ENCODE measurements at regions not wholly inside any gene's neighbourhood (a gene's known extent, or its start where the extent isn't known, plus 50 kb on each side); places are given as distances from the start of the nearest gene placed in this dataset.

GRCh38 chr10:78433766-78434535 is 400.3 kb downstream of the RPS24 start:
- H3K4me1 Mint-ChIP-seq, result no peaks in the 10 kb centered on the region
- DNase-seq (ENCODE audit: low spot score in 2 of 2), result no peak
- H3K4me3 Mint-ChIP-seq, result no peak overlapping the region
- no peaks in the 10 kb centered on the region for H3K36me3 Mint-ChIP-seq (ENCODE audit: insufficient read depth)
- H3K27ac Mint-ChIP-seq (ENCODE audit: low read depth), result no peak overlapping the region
- H3K9me3 Mint-ChIP-seq, result no peaks in the 10 kb centered on the region
- peaks cover 85% of the 10 kb centered on the region for H3K27me3 Mint-ChIP-seq
- ATAC-seq (replicated peaks; ENCODE audit: extremely low read depth, poor library complexity, severe bottlenecking), result no peak

DNA sequence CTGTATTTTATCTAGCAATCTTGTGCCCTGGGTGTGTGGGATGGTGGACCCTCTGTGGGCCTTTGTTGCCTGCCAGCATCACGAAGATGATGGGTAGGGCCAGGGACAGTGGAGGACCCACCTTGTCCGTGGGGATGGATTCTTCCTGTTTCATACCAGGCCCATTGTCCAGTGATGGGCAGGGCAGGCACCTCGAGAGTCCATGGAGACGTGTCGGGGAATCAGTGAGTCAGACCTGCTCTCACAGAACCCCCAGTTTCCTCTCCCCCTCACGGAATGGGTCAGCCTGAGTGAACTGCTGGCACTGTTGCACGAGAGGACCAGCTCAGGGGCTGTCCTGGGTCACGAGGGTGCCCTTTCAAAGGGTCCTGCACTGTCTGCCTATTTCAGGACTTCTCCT is 401.2 kb downstream of the RPS24 start:
- H3K4me1 Mint-ChIP-seq, result no peaks in the 10 kb centered on the region

DNA sequence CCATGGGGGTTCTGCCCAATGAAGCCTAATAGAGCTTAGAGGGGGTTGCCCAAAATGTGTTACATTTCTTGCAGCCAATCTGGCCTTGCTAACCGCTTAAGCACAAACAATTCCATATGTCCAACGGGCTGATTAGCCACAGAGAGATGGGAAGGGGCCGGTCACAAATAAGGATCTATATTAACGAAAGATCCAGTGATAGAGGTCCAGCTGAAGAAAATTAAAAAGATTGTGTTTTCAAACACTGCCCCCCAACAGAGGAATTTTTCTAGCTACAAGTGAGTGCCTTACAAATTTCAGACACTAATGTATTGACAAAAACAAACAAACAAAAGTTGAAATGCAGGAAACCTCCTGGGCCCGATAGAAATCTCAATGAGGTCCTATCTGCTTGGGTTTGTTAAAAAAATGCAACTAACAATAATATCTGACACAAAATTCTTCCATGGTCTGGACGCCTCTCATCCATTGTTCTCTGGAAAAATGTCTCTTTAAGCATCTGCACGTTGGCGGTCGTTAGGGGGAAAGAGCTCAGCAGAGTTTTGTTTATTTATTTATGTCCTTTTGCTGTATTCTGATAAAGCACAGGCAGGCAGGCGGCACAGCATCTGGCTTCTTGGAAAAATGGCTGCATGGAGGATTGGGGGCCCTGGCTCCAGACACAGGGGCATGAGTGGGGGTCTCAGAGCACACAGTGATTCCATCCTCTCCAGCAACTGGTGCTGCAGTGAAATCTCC is 402.0 kb downstream of the RPS24 start:
- no peak overlapping the region for H3K27ac Mint-ChIP-seq (ENCODE audit: low read depth)
- H3K4me1 Mint-ChIP-seq, result no peaks in the 10 kb centered on the region
- H3K4me3 Mint-ChIP-seq, result no peak overlapping the region
- peaks cover 75% of the 10 kb centered on the region for H3K27me3 Mint-ChIP-seq
- no peak for DNase-seq (ENCODE audit: low spot score in 2 of 2)
- no peaks in the 10 kb centered on the region for H3K9me3 Mint-ChIP-seq
- H3K36me3 Mint-ChIP-seq (ENCODE audit: insufficient read depth), result no peaks in the 10 kb centered on the region
- ATAC-seq (replicated peaks; ENCODE audit: extremely low read depth, poor library complexity, severe bottlenecking), result no peak

More for the DNA sequence above, 401.2 kb downstream of the RPS24 start:
- Mint-ChIP-seq H3K4me3 (no peak overlapping the region), H3K36me3 (ENCODE audit: insufficient read depth) (no peaks in the 10 kb centered on the region), H3K27ac (ENCODE audit: low read depth) (no peak overlapping the region), H3K27me3 (peaks cover 81% of the 10 kb centered on the region), H3K9me3 (no peaks in the 10 kb centered on the region)
- DNase-seq (ENCODE audit: low spot score in 2 of 2), result no peak
- no peak for ATAC-seq (replicated peaks; ENCODE audit: extremely low read depth, poor library complexity, severe bottlenecking)

- Mint-ChIP-seq H3K36me3 (ENCODE audit: insufficient read depth) (no peaks in the 10 kb centered on the region), H3K9me3 (no peaks in the 10 kb centered on the region), H3K4me3 (no peak overlapping the region), H3K4me1 (no peaks in the 10 kb centered on the region), H3K27me3 (peaks cover 69% of the 10 kb centered on the region), H3K27ac (ENCODE audit: low read depth) (no peak overlapping the region)
- ATAC-seq (replicated peaks; ENCODE audit: extremely low read depth, poor library complexity, severe bottlenecking), result no peak
- no peak for DNase-seq (ENCODE audit: low spot score in 2 of 2)
These were observed 402.5 kb downstream of the RPS24 start for GRCh38 chr10:78436222-78436573.

DNA sequence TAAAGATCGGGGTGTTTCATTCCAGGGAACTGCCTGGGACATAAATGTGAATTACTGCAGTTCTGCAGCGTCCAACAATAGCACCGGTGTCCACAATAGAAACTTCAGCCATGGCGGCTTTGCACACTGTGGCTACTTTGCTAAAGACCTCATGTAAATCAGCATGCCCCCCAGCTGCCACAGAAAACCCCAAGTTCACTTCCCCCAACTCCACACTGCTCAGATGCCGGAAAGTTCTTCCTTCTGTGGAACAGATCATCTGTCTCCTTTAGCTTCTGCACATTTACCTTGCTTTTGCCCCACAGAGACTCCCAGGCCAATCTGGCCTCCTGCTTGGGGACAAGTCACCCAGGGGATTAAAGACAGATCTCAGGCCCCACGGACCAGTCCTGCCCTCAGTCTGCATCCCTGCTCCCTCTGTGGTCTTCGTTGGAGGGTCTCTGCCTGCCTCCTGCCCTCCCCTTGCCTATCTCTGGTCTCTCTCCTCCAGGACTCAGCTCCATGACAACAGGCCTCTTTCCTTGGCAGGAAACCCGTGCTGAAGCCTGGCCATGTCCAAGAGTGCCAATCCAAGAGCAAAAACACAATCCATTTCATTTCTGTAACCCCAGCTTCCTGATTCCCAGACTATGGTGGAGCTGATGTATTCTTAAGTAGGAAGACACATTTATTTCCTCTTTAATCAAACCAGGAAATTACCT is 403.2 kb downstream of the RPS24 start:
- DNase-seq (ENCODE audit: low spot score in 2 of 2) (no peak), ATAC-seq (replicated peaks; ENCODE audit: extremely low read depth, poor library complexity, severe bottlenecking) (no peak)
- peaks cover 63% of the 10 kb centered on the region for H3K27me3 Mint-ChIP-seq
- no peaks in the 10 kb centered on the region for H3K36me3 Mint-ChIP-seq (ENCODE audit: insufficient read depth)
- H3K27ac Mint-ChIP-seq (ENCODE audit: low read depth), result no peak overlapping the region
- no peaks in the 10 kb centered on the region for H3K4me1 Mint-ChIP-seq
- H3K9me3 Mint-ChIP-seq, result no peaks in the 10 kb centered on the region
- H3K4me3 Mint-ChIP-seq, result no peak overlapping the region

DNA sequence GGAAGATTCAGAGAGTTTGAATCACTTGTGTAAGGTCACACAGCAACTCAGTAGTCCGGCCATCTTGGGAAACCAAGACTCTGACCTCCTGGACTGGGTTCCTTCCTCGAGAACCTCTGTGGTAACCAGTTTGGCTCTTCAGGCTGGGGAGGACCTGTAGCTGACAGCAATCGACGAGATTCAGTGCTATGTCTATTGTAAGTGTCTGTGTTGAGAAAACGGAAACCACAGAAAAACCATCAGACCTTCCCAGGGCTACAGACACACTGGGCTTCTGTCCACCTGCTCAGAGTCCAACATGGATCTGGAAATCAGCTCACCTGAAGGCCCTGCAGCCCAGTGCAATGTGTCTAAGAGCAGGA is 403.7 kb downstream of the RPS24 start:
- DNase-seq (ENCODE audit: low spot score in 2 of 2), result no peak
- H3K27me3 Mint-ChIP-seq, result peaks cover 57% of the 10 kb centered on the region
- H3K27ac Mint-ChIP-seq (ENCODE audit: low read depth), result no peak overlapping the region
- no peaks in the 10 kb centered on the region for H3K4me1 Mint-ChIP-seq
- H3K9me3 Mint-ChIP-seq, result no peaks in the 10 kb centered on the region
- ATAC-seq (replicated peaks; ENCODE audit: extremely low read depth, poor library complexity, severe bottlenecking), result no peak
- H3K36me3 Mint-ChIP-seq (ENCODE audit: insufficient read depth), result no peaks in the 10 kb centered on the region
- H3K4me3 Mint-ChIP-seq, result no peak overlapping the region

GRCh38 chr10:78437998-78438906 is 404.6 kb downstream of the RPS24 start:
- no peak for DNase-seq (ENCODE audit: low spot score in 2 of 2)
- no peak overlapping the region for H3K27ac Mint-ChIP-seq (ENCODE audit: low read depth)
- no peaks in the 10 kb centered on the region for H3K4me1 Mint-ChIP-seq
- peaks cover 53% of the 10 kb centered on the region for H3K27me3 Mint-ChIP-seq
- no peaks in the 10 kb centered on the region for H3K36me3 Mint-ChIP-seq (ENCODE audit: insufficient read depth)
- ATAC-seq (replicated peaks; ENCODE audit: extremely low read depth, poor library complexity, severe bottlenecking), result no peak
- H3K4me3 Mint-ChIP-seq, result no peak overlapping the region
- H3K9me3 Mint-ChIP-seq, result no peaks in the 10 kb centered on the region

- H3K27ac Mint-ChIP-seq (ENCODE audit: low read depth), result no peak overlapping the region
- peaks cover 51% of the 10 kb centered on the region for H3K27me3 Mint-ChIP-seq
- no peaks in the 10 kb centered on the region for H3K4me1 Mint-ChIP-seq
- no peak for DNase-seq (ENCODE audit: low spot score in 2 of 2)
- no peak for ATAC-seq (replicated peaks; ENCODE audit: extremely low read depth, poor library complexity, severe bottlenecking)
- H3K36me3 Mint-ChIP-seq (ENCODE audit: insufficient read depth), result no peaks in the 10 kb centered on the region
- no peaks in the 10 kb centered on the region for H3K9me3 Mint-ChIP-seq
- H3K4me3 Mint-ChIP-seq, result no peak overlapping the region
These were observed 405.5 kb downstream of the RPS24 start for GRCh38 chr10:78438907-78439809.

- Mint-ChIP-seq H3K4me3 (no peak overlapping the region), H3K9me3 (no peaks in the 10 kb centered on the region), H3K4me1 (no peaks in the 10 kb centered on the region), H3K27me3 (peaks cover 58% of the 10 kb centered on the region), H3K36me3 (ENCODE audit: insufficient read depth) (peaks cover 2% of the 10 kb centered on the region), H3K27ac (ENCODE audit: low read depth) (no peak overlapping the region)
- ATAC-seq (replicated peaks; ENCODE audit: extremely low read depth, poor library complexity, severe bottlenecking) (no peak), DNase-seq (ENCODE audit: low spot score in 2 of 2) (no peak)
These were observed 407.3 kb downstream of the RPS24 start for GRCh38 chr10:78441010-78441409.

GRCh38 chr10:78441694-78442093 is 408.0 kb downstream of the RPS24 start:
- no peak overlapping the region for H3K27ac Mint-ChIP-seq (ENCODE audit: low read depth)
- peaks cover 55% of the 10 kb centered on the region for H3K27me3 Mint-ChIP-seq
- H3K4me1 Mint-ChIP-seq, result no peaks in the 10 kb centered on the region
- H3K36me3 Mint-ChIP-seq (ENCODE audit: insufficient read depth), result peaks cover 2% of the 10 kb centered on the region
- H3K4me3 Mint-ChIP-seq, result no peak overlapping the region
- no peaks in the 10 kb centered on the region for H3K9me3 Mint-ChIP-seq
- no peak for ATAC-seq (replicated peaks; ENCODE audit: extremely low read depth, poor library complexity, severe bottlenecking)
- no peak for DNase-seq (ENCODE audit: low spot score in 2 of 2)

DNA sequence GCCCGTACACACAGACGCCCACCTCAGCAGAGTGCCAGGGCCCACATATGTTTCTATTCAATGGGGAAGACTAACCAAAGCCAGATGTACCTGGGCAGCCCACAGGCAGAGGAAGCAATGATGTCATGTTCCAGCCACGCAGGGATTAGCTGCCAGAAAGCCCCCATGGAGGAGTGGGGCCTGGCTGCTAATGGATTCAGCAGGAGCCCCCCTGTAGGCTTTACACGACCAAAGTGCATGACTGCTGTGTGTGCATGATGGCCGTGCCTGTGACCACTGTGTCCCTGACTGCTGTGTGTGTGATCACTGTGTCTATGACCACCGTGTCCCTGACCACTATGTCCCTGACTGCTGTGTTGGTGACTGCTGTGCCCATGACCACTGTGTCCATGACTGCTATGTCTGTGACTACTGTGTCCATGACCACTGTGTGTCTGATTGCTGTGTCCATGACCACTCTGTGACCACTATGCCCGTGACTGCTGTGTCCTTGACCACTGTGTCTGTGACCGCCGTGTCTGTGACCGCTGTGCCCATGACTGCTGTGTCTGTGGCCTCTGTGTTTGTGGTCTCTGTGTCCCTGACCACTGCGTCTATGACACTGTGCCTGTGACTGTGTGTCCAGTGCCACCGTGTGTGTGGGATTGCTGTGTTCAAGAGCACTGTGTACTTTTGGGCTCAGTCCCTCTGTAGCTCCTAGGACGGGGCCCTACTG is 409.3 kb downstream of the RPS24 start:
- Mint-ChIP-seq H3K27me3 (peaks cover 53% of the 10 kb centered on the region), H3K4me1 (no peaks in the 10 kb centered on the region), H3K36me3 (ENCODE audit: insufficient read depth) (peaks cover 2% of the 10 kb centered on the region), H3K4me3 (no peak overlapping the region), H3K9me3 (no peaks in the 10 kb centered on the region), H3K27ac (ENCODE audit: low read depth) (no peak overlapping the region)
- ATAC-seq (replicated peaks; ENCODE audit: extremely low read depth, poor library complexity, severe bottlenecking) (no peak), DNase-seq (ENCODE audit: low spot score in 2 of 2) (no peak)

Data from central memory CD8-positive, alpha-beta T cell (primary cell).